LNCAP (cell line): ENCODE measurements at regions not wholly inside any gene's neighbourhood (a gene's known extent, or its start where the extent isn't known, plus 50 kb on each side); places are given as distances from the start of the nearest gene placed in this dataset.

Experiments
- TF ChIP-seq, protein P1 (sequence below): fragments of 450-650 bp; IDR thresholded peaks from 2 replicates; pipeline ENCODE4 v1.5.1; 2017; ENCODE audit warnings: mild to moderate bottlenecking

DNA sequence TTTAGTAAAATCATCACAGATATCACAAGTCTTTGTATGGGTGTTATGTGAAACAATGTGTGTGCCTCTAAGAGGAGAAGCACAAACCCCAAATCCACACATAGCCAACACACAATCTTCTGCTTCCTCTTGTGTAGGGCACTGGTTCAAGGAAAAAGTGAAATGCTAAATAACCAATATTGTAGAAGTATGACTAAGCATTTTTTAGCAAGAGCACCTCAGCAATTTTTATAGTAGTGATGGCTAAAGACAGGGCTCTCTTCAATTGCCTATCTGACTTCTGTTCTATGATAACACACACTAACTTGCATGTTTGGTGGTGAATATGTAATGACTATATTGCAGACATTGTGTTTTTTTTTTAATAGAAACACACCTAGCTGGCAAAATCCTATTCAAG lies 997.9 kb upstream of the ALCAM start:
- TF ChIP-seq, protein P1, sequence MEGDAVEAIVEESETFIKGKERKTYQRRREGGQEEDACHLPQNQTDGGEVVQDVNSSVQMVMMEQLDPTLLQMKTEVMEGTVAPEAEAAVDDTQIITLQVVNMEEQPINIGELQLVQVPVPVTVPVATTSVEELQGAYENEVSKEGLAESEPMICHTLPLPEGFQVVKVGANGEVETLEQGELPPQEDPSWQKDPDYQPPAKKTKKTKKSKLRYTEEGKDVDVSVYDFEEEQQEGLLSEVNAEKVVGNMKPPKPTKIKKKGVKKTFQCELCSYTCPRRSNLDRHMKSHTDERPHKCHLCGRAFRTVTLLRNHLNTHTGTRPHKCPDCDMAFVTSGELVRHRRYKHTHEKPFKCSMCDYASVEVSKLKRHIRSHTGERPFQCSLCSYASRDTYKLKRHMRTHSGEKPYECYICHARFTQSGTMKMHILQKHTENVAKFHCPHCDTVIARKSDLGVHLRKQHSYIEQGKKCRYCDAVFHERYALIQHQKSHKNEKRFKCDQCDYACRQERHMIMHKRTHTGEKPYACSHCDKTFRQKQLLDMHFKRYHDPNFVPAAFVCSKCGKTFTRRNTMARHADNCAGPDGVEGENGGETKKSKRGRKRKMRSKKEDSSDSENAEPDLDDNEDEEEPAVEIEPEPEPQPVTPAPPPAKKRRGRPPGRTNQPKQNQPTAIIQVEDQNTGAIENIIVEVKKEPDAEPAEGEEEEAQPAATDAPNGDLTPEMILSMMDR = no peak

DNA sequence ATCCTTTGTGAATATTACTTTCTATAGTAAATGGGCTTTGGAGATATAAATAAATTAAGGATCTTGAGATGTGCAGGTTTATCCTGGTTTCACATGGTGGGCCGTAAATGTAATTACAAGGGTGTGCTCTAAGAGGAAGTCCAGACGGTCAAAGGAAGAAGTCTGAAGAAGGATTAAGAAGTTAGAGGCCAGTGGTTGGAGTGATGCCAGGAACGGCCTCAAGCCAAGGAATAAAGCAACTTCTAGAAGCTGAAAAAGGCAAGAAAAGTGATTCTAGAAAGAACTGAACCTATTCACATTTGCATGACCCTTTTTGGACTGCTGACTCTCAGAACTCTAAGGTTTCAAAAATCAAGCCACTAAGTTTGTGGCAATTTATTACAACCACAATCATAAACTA lies 981.3 kb upstream of the ALCAM start:
- TF ChIP-seq, protein P1 = no peak

DNA sequence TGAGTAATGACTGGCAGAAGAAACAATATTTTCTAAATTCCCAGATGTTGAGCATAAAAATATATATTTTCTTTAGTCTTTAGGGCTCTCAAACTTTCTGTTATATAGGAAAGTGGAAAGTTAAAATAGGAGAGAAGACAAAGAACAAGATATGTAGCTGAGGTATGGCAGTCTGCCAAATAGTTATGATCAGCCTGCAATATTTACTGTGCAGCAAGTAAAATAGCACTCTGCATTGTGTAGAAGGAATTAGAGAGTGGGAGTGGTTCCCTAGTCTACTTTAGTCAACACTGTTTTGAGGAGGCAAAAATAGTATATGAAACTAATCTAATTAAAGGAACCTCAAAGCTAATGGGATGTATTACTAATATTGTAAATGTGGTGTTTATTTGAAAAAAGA lies 978.1 kb upstream of the ALCAM start:
- TF ChIP-seq, protein P1 = no peak

- TF ChIP-seq, protein P1 = no peak
These were observed 974.4 kb upstream of the ALCAM start for GRCh38 chr3:104392327-104392726.

GRCh38 chr3:104396974-104397669 lies 969.6 kb upstream of the ALCAM start:
- TF ChIP-seq, protein P1 = no peak

DNA sequence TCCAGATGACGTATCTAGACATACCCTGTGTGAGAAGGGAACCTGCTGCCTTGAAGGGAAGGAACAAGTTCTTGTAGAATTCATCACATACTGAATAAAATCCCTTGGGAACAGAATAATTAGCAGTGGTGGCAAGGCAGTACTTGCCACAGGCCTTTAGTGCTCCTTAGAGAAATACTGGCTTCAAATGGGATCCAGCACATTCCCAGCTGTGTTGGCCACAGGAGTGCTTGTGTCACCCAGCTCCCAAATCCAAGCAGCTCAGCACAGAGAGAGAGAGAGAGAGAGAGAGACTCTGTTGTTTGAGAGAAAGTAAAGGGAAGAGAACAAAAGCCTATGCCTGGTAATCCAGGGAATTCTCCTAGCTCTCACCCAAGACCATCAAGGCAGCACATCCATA lies 969.0 kb upstream of the ALCAM start:
- TF ChIP-seq, protein P1 = no peak

DNA sequence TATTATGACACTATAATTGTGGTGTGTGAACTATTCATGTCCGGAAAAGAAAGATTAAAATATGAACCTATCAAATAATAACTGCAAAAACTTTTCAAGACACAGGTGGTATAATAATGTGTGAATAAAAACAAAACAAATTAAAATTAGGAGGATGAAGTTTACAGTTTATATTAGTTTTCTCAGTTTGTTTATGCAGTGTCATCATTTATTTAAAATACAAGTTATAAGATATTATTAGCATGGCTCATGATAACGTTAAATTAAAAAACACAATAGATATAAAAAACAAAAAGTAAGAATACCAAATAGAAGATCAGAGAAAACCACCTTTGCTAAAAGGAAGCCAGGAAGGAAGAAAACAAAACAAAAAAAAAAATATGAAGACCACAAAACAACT lies 963.8 kb upstream of the ALCAM start:
- TF ChIP-seq, protein P1 = no peak

- TF ChIP-seq, protein P1 = no peak
These were observed 955.0 kb upstream of the ALCAM start for GRCh38 chr3:104411757-104412156.
